SK-N-SH (cell line): ENCODE measurements at regions not wholly inside any gene's neighbourhood (a gene's known extent, or its start where the extent isn't known, plus 50 kb on each side); places are given as distances from the start of the nearest gene placed in this dataset.

Source experiments
- CTCF ChIA-PET: fragments of 300-600, 350-600 bp; formaldehyde crosslinking; extraction: SDS; loops from one replicate; lab custom pipeline; 2021; lab: Yijun Ruan, JAX
- POLR2A ChIA-PET: fragments of 350-600 bp; sonication (Branson Sonifier 250); formaldehyde crosslinking; extraction: SDS; loops from one replicate; lab custom pipeline; 2020; ENCODE audit warnings: antibody characterized with exemption, inconsistent platforms; lab: Yijun Ruan, JAX
- DNase-seq: peaks from one replicate; pipeline ENCODE4 v3.0.0; 2012
- H2AFZ ChIP-seq: fragments of 200-600 bp; sonication (generic); 2 replicates; pipeline ENCODE4 v1.8.1; 2016; ENCODE audit warnings: antibody characterized with exemption, mild to moderate bottlenecking, low read depth
- H3F3A ChIP-seq: fragments of 200-600 bp; sonication (generic); replicated peaks from 2 replicates; pipeline ENCODE3; 2016; ENCODE audit warnings: antibody characterized with exemption, mild to moderate bottlenecking; ENCODE audit not compliant: insufficient read depth
- H3K27ac ChIP-seq, 2 experiments: fragments of 200-500 bp in 1 of 2; fragments of 200-600 bp in 1 of 2; sonication (Bioruptor generic) in 1 of 2; sonication (generic), shearing (Covaris generic) in 1 of 2; 2 replicates each; pipeline versions ENCODE4 v1.5.1 to v1.6.1; 2014 to 2016; ENCODE audit warnings: low read depth in 2 of 2, inconsistent platforms in 1 of 2, low read length in 1 of 2, mild to moderate bottlenecking in 1 of 2, mixed read lengths in 1 of 2
- H3K27me3 ChIP-seq: fragments of 200-600 bp; sonication (generic), shearing (Covaris generic); 2 replicates; pipeline ENCODE4 v1.6.1; 2016; ENCODE audit warnings: mixed run types; ENCODE audit not compliant: insufficient read depth
- H3K36me3 ChIP-seq, 2 experiments: fragments of 200-500 bp in 1 of 2; fragments of 200-600 bp in 1 of 2; sonication (Bioruptor generic) in 1 of 2; sonication (generic) in 1 of 2; replicated peaks in 1 of 2; 2 replicates each; pipeline versions ENCODE3 to v1.5.1; 2014 to 2016; ENCODE audit warnings: low read length in 1 of 2, mild to moderate bottlenecking in 1 of 2; ENCODE audit not compliant: insufficient read depth in 2 of 2, control insufficient read depth in 1 of 2
- H3K4me1 ChIP-seq, 2 experiments: fragments of 200-500 bp in 1 of 2; fragments of 200-600 bp in 1 of 2; sonication (Bioruptor generic) in 1 of 2; sonication (generic), shearing (Covaris generic) in 1 of 2; 2 replicates each; pipeline versions ENCODE4 v1.5.1 to v1.6.1; 2014 to 2016; ENCODE audit warnings: low read depth in 1 of 2, low read length in 1 of 2, mixed run types in 1 of 2; ENCODE audit not compliant: insufficient read depth in 2 of 2, control insufficient read depth in 1 of 2
- H3K4me2 ChIP-seq: fragments of 200-600 bp; sonication (generic), shearing (Covaris generic); 2 replicates; pipeline ENCODE4 v1.6.1; 2017; ENCODE audit warnings: mixed run types
- H3K4me3 ChIP-seq, 2 experiments: fragments of 200-500 bp in 1 of 2; fragments of 200-600 bp in 1 of 2; sonication (Bioruptor generic) in 1 of 2; sonication (generic), shearing (Covaris generic) in 1 of 2; 2 replicates each; pipeline versions ENCODE4 v1.5.1 to v1.8.1; 2014 to 2016; ENCODE audit warnings: low read depth in 2 of 2, inconsistent platforms in 1 of 2, low read length in 1 of 2, mild to moderate bottlenecking in 1 of 2, mixed read lengths in 1 of 2, moderate library complexity in 1 of 2
- H3K79me2 ChIP-seq: fragments of 200-600 bp; sonication (generic); 2 replicates; pipeline ENCODE4 v1.8.1; 2017; ENCODE audit warnings: mild to moderate bottlenecking; ENCODE audit not compliant: insufficient read depth
- H3K9ac ChIP-seq: fragments of 200-600 bp; sonication (generic); 2 replicates; pipeline ENCODE4 v1.6.1; 2017; ENCODE audit warnings: mixed run types
- H3K9me2 ChIP-seq: fragments of 200-600 bp; sonication (generic); 2 replicates; pipeline ENCODE4 v1.6.1; 2017; ENCODE audit warnings: mixed run types
- H3K9me3 ChIP-seq: fragments of 200-600 bp; sonication (generic); 2 replicates; pipeline ENCODE4 v1.6.1; 2017; ENCODE audit warnings: mixed run types, mild to moderate bottlenecking, moderate library complexity
- H4K20me1 ChIP-seq: fragments of 200-600 bp; sonication (generic); 2 replicates; pipeline ENCODE4 v1.6.1; 2017; ENCODE audit warnings: mild to moderate bottlenecking, mixed run types; ENCODE audit not compliant: insufficient read depth
- CTCF ChIP-seq: fragments of 200-600 bp; sonication (generic); IDR thresholded peaks from 2 replicates; pipeline ENCODE4 v1.6.1; 2017; ENCODE audit warnings: antibody characterized with exemption, mild to moderate bottlenecking, moderate library complexity
- ELF1 ChIP-seq: IDR thresholded peaks from 2 replicates; pipeline ENCODE4 v1.4.0; 2012
- EP300 ChIP-seq, 2 experiments: IDR thresholded peaks; 2 replicates each; pipeline versions ENCODE4 v1.4.0 to v1.6.1; 2012; ENCODE audit warnings: borderline replicate concordance in 1 of 2, low read depth in 1 of 2, low read length in 1 of 2
- EZH2phosphoT487 ChIP-seq: fragments of 200-600 bp; sonication (generic); IDR thresholded peaks from 2 replicates; pipeline ENCODE4 v1.6.1; 2017; ENCODE audit warnings: low read depth, mixed run types, mild to moderate bottlenecking, antibody characterized with exemption, moderate library complexity, borderline replicate concordance
- GATA2 ChIP-seq: sonication (generic); formaldehyde crosslinking; IDR thresholded peaks from 2 replicates; pipeline ENCODE4 v1.5.0; 2020; ENCODE audit warnings: mild to moderate bottlenecking, missing genetic modification reagents
- JUND ChIP-seq: IDR thresholded peaks from 2 replicates; pipeline ENCODE4 v1.4.0; 2012
- MEF2A ChIP-seq: IDR thresholded peaks from 2 replicates; pipeline ENCODE4 v1.4.0; 2012; ENCODE audit warnings: low read depth, borderline replicate concordance
- MXI1 ChIP-seq: IDR thresholded peaks from 2 replicates; pipeline ENCODE4 v1.6.1; 2012; ENCODE audit warnings: mild to moderate bottlenecking, low read depth, low read length, improper control_type of control experiment
- NFIC ChIP-seq: IDR thresholded peaks from 2 replicates; pipeline ENCODE4 v1.4.0; 2012; ENCODE audit warnings: borderline replicate concordance
- NRF1 ChIP-seq: IDR thresholded peaks from 2 replicates; pipeline ENCODE4 v1.6.1; 2012; ENCODE audit warnings: low read depth, mild to moderate bottlenecking, low read length
- RCOR1 ChIP-seq: fragments of 150-350 bp; IDR thresholded peaks from 2 replicates; pipeline ENCODE4 v1.6.1; 2017; ENCODE audit warnings: antibody characterized with exemption, low read length
- RFX5 ChIP-seq: IDR thresholded peaks from 2 replicates; pipeline ENCODE4 v1.6.1; 2012; ENCODE audit warnings: mild to moderate bottlenecking, improper control_type of control experiment, low read length
- TCF12 ChIP-seq: IDR thresholded peaks from 2 replicates; pipeline ENCODE4 v1.4.0; 2012
- USF1 ChIP-seq: IDR thresholded peaks from 2 replicates; pipeline ENCODE4 v1.4.0; 2012; ENCODE audit warnings: low read depth, borderline replicate concordance
- WGBS: methylation state at CpG from one replicate; pipeline ENCODE4 v1.1.6; 2017; ENCODE audit warnings: low lambda C conversion rate; 5-methylcytosine and 5-hydroxymethylcytosine counted together
- TF ChIP-seq, protein P1 (sequence below): IDR thresholded peaks from 2 replicates; pipeline ENCODE4; 2012

GRCh38 chr1:178643831-178644230, 81.2 kb upstream of the RALGPS2 start:
- TF ChIP-seq NRF1 (no peak), NFIC (no peak), RFX5 (no peak), USF1 (no peak), CTCF (no peak), ELF1 (no peak), JUND (no peak)
- TF ChIP-seq, protein P1, sequence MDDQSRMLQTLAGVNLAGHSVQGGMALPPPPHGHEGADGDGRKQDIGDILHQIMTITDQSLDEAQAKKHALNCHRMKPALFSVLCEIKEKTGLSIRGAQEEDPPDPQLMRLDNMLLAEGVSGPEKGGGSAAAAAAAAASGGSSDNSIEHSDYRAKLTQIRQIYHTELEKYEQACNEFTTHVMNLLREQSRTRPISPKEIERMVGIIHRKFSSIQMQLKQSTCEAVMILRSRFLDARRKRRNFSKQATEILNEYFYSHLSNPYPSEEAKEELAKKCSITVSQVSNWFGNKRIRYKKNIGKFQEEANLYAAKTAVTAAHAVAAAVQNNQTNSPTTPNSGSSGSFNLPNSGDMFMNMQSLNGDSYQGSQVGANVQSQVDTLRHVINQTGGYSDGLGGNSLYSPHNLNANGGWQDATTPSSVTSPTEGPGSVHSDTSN, result no peak
- H3K9me3 ChIP-seq, result no peaks in the 10 kb centered on the region
- H3K4me2 ChIP-seq, result no peak overlapping the region
- peaks cover 5% of the 10 kb centered on the region for H3F3A ChIP-seq
- WGBS, result 96% methylated on average over 6 of the region's 6 CpGs
- H3K4me3 ChIP-seq, result no peak overlapping the region
- no peaks in the 10 kb centered on the region for H3K36me3 ChIP-seq
- H3K9me2 ChIP-seq, result no peaks in the 10 kb centered on the region
- H3K27me3 ChIP-seq, result no peaks in the 10 kb centered on the region
- H4K20me1 ChIP-seq, result no peaks in the 10 kb centered on the region
- no peak for DNase-seq
- ChIA-PET POLR2A (no interaction called here), CTCF (no interaction called here)
- no peak overlapping the region for H3K9ac ChIP-seq
- H2AFZ ChIP-seq, result no peak overlapping the region
- H3K27ac ChIP-seq, result no peak overlapping the region
- H3K4me1 ChIP-seq, result peaks cover 13 to 21% of the 10 kb centered on the region in 2 experiments; a peak in 3 of 4 replicates
- H3K79me2 ChIP-seq, result no peaks in the 10 kb centered on the region

DNA sequence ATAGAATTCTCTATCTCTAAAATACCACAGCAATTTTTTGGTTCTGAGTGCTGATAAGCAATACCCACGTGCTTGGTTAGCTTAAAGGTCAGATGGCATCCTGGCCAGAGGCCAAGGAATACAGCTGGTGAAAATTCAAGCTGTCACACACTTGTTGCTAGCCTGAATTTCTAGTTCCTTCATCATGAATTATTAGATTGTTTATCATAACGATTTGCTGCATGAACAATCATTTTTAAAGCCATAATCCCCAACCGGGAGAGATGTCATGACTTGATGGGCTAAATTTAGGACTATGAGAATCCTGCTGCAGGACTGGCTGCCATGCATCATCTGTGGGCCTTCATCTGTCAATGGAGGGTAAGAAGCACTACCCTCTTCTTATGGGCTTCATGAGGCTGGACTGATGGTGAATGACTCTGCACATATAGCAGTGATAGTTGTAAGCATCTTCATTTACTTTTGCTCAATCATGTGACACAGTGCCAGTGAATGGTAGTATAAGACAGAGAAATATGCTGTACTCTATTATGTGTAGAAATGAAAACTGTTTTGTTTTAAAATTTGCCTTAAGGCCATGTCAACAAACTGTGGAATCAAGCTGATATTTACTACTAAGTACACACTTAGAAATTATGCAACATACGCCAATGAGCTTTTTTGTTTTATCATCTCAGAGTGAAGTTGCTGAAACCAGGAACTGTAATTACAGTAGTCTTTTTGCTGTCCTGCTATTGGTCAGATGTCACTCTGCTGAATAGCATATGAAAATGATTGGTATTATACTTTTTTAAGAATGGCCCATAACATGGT, 80.5 kb upstream of the RALGPS2 start:
- POLR2A ChIA-PET, result no interaction called here
- WGBS, result 38% methylated on average over 4 of the region's 4 CpGs
- CTCF ChIA-PET, result no interaction called here
- no peak overlapping the region; a peak in 1 of 4 replicates for H3K27ac ChIP-seq
- H3K4me2 ChIP-seq, result no peak overlapping the region
- H3K27me3 ChIP-seq, result no peaks in the 10 kb centered on the region
- peak; percentile 55 for DNase-seq
- H3K4me1 ChIP-seq, result peaks cover 13 to 21% of the 10 kb centered on the region in 2 experiments; a peak in 3 of 4 replicates
- no peaks in the 10 kb centered on the region for H3K9me2 ChIP-seq
- no peak overlapping the region for H3K9ac ChIP-seq
- no peaks in the 10 kb centered on the region for H3K36me3 ChIP-seq
- no peak overlapping the region for H3K4me3 ChIP-seq
- no peaks in the 10 kb centered on the region for H3K79me2 ChIP-seq
- H4K20me1 ChIP-seq, result no peaks in the 10 kb centered on the region
- H3K9me3 ChIP-seq, result no peaks in the 10 kb centered on the region
- TF ChIP-seq ELF1 (no peak), EZH2phosphoT487 (no peak), CTCF (no peak), EP300 (IDR thresholded peaks at IDR 0.05; ENCODE audit: borderline replicate concordance in 1 of 2, low read depth in 1 of 2, low read length in 1 of 2) (0 out of 4 replicates have a peak, but pooled peaks of 1 of the 2 experiments have one; percentile 43), MEF2A (peak; percentile 18; the same call in 1 of the 2 replicates), GATA2 (CRISPR knock-in tag) (peak; percentile 51; the same call in 1 of the 2 replicates), TCF12 (peak; percentile 70; the same call in 1 of the 2 replicates), NFIC (peak; percentile 68), MXI1 (peak; percentile 89), RCOR1 (peak; percentile 88)
- TF ChIP-seq, protein P1, result peak; percentile 61
- H2AFZ ChIP-seq, result no peak overlapping the region
- H3F3A ChIP-seq, result peaks cover 5% of the 10 kb centered on the region
